ENCODE measurements at regions not wholly inside any gene's neighbourhood (a gene's known extent, or its start where the extent isn't known, plus 50 kb on each side); places are given as distances from the start of the nearest gene placed in this dataset.

GRCh38 chr10:85311613-85312337, 983.4 kb downstream of the CCSER2 start:
- TF ChIP-seq CTCF (conservative IDR thresholded peaks at IDR 0.05; ENCODE audit: low read length) (no peak), EZH2phosphoT487 (IDR thresholded peaks at IDR 0.05; ENCODE audit: borderline replicate concordance) (no peak)

Measured in Loucy (cell line).